Fibroblast of lung (primary cell): ENCODE measurements at regions not wholly inside any gene's neighbourhood (a gene's known extent, or its start where the extent isn't known, plus 50 kb on each side); places are given as distances from the start of the nearest gene placed in this dataset.

Experiments
- CTCF ChIP-seq, 2 donors: IDR thresholded peaks in 1 of 2; conservative IDR thresholded peaks in 1 of 2; 1 replicate in 1 of 2; 2 replicates in 1 of 2; pipeline ENCODE4 v1.5.1; 2011 to 2012; ENCODE audit warnings: low read length in 2 of 2, control low read depth in 1 of 2, inconsistent platforms in 1 of 2, low read depth in 1 of 2, mild to moderate bottlenecking in 1 of 2
- EZH2 ChIP-seq: IDR thresholded peaks from 2 replicates; pipeline ENCODE4 v1.5.1; 2012; ENCODE audit warnings: low read length, control low read depth, mild to moderate bottlenecking; ENCODE audit errors: missing control alignments

- TF ChIP-seq CTCF (conservative IDR thresholded peaks at IDR 0.05 in 1 of 2, IDR thresholded peaks at IDR 0.05 in 1 of 2; ENCODE audit: low read depth in 1 of 2, low read length in 2 of 2) (no peak), EZH2 (no peak)
Measured at GRCh38 chr3:110262896-110263295, 808.7 kb upstream of the NECTIN3 start.
